Mucosa of descending colon (tissue), 3 donors: ENCODE measurements at regions not wholly inside any gene's neighbourhood (a gene's known extent, or its start where the extent isn't known, plus 50 kb on each side); places are given as distances from the start of the nearest gene placed in this dataset.
A peak's percentile ranks its signal among the peaks of the same experiment; 100 is the strongest.

Experiments
- ATAC-seq: fragments of 200-7000 bp; cut with Tn5 transposase; one replicate; pipeline ENCODE4 v1.9.1; 2020; ENCODE audit warnings: mild to moderate bottlenecking, moderate library complexity
- DNase-seq, 3 donors: peaks; one replicate each; pipeline ENCODE4 v3.0.0-alpha.2; 2020
- H3K36me3 ChIP-seq: fragments of 200-600 bp; one replicate; pipeline ENCODE4 v1.8.0; 2021; ENCODE audit warnings: low read depth, mild to moderate bottlenecking
- H3K4me1 ChIP-seq: fragments of 200-600 bp; one replicate; pipeline ENCODE4 v1.8.0; 2021; ENCODE audit warnings: low read depth, mild to moderate bottlenecking
- H3K4me3 ChIP-seq: fragments of 200-600 bp; one replicate; pipeline ENCODE4 v1.8.0; 2021; ENCODE audit warnings: mild to moderate bottlenecking
- H3K9me3 ChIP-seq: fragments of 200-600 bp; one replicate; pipeline ENCODE4 v1.8.0; 2021; ENCODE audit warnings: mild to moderate bottlenecking
- CTCF ChIP-seq: fragments of 200-600 bp; IDR thresholded peaks from one replicate; pipeline ENCODE4 v1.8.0; 2022; ENCODE audit warnings: antibody characterized with exemption, mild to moderate bottlenecking
- intact Hi-C, 2 donors: fragments of 100-400 bp; cut with DNase I in 1 of 2; cut with micrococcal nuclease in 1 of 2; formaldehyde crosslinking; loops; one replicate each; pipeline versions ENCODE4 v1.11.0 to v1.11.1; 2022; cut with DNase I, micrococcal nuclease
- donor health status: DM: no; HTN: no; CAD: no; lungs with moderate emphysema.
- donor health status: DM: no; HTN: no; CAD: no.
- donor health status: DM: no; HTN: yes; CAD: no.

GRCh38 chr9:23120630-23121029 is 674.0 kb downstream of the DMRTA1 start:
- Histone ChIP-seq H3K9me3 (no peaks in the 10 kb centered on the region), H3K4me3 (no peak overlapping the region), H3K4me1 (no peaks in the 10 kb centered on the region), H3K36me3 (no peaks in the 10 kb centered on the region)
- no peak for TF ChIP-seq CTCF
- intact Hi-C loops: loop anchor here in 1 of 2 donors (5.0 kb wide), 1 partner anchor 372 kb away; no protein-coding TSS in a partner anchor
- ATAC-seq: no peak
- DNase-seq: no peak

- Histone ChIP-seq H3K36me3 (no peaks in the 10 kb centered on the region), H3K4me1 (no peaks in the 10 kb centered on the region), H3K9me3 (no peaks in the 10 kb centered on the region), H3K4me3 (no peak overlapping the region)
- TF ChIP-seq CTCF: no peak
- no peak for ATAC-seq
- intact Hi-C loops: loop anchor here in 1 of 2 donors (5.0 kb wide), 1 partner anchor 369 kb away; no protein-coding TSS in a partner anchor
- peak in 1 of 3 donors; percentile 58 for DNase-seq
Measured at GRCh38 chr9:23123048-23123632, 676.5 kb downstream of the DMRTA1 start.

- DNase-seq: no peak
- no peak overlapping the region for H3K4me3 ChIP-seq
- H3K4me1 ChIP-seq: no peaks in the 10 kb centered on the region
- peaks cover 13% of the 10 kb centered on the region for H3K9me3 ChIP-seq
- intact Hi-C loops: no loop called here
- TF ChIP-seq CTCF: no peak
- ATAC-seq: no peak
- H3K36me3 ChIP-seq: no peaks in the 10 kb centered on the region
Measured at GRCh38 chr9:23145467-23145866, 680.6 kb downstream of the ELAVL2 start.

- no peak for DNase-seq
- no peaks in the 10 kb centered on the region for H3K9me3 ChIP-seq
- H3K4me1 ChIP-seq: no peaks in the 10 kb centered on the region
- no peaks in the 10 kb centered on the region for H3K36me3 ChIP-seq
- no peak for ATAC-seq
- intact Hi-C loops: no loop called here
- no peak for TF ChIP-seq CTCF
- no peak overlapping the region for H3K4me3 ChIP-seq
Measured at GRCh38 chr9:23153058-23153457, 673.0 kb downstream of the ELAVL2 start.

GRCh38 chr9:23160491-23160890 is 665.5 kb downstream of the ELAVL2 start:
- no peak for ATAC-seq
- intact Hi-C loops: no loop called here

More at GRCh38 chr9:23160491-23160890, 665.5 kb downstream of the ELAVL2 start:
- Histone ChIP-seq H3K4me1 (no peaks in the 10 kb centered on the region), H3K36me3 (no peaks in the 10 kb centered on the region), H3K4me3 (no peak overlapping the region), H3K9me3 (no peaks in the 10 kb centered on the region)
- DNase-seq: no peak
- TF ChIP-seq CTCF: no peak
